ENCODE measurements at regions not wholly inside any gene's neighbourhood (a gene's known extent, or its start where the extent isn't known, plus 50 kb on each side); places are given as distances from the start of the nearest gene placed in this dataset.
"Not testable (repeated sequence)": the region's sequence is repeated elsewhere in the genome, so short reads cannot be mapped to it uniquely, and the experiment has no call there.

DNA sequence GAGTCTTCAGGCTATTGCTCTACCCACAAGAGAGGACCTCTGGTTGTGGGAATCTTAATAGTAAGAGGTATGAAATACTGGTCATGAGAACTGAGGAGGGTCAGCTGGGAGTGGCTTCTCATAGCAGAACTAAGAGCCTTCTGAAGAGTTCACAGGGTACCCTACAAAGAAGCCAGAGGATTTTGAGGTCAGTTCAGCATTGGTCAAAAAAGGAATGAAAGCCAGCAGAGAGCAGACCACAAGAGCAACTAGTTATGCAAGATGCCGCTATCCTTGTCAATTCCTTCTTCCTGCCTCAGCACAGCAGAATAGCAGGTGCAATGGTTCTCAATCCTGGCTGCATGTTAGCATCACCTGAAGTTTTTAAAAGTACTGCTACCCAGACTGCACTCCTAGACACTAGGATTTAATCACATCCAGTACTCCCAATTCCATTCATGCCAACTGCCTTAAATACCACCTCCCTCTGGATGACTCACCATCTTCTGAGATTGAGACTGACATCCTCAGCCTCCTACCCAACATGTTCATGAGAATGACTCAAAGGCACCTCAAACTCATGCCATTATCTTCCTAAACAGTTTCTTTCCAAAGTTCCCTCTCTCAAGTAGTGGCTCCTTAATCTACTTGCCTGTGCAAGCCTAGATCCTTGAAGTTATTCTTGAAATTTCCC lies 81.0 kb upstream of the RBMS1 start:
- H3K27ac Mint-ChIP-seq (ENCODE audit: low read depth): no peak overlapping the region
- DNase-seq (ENCODE audit: low spot score in 2 of 2) (no peak), ATAC-seq (replicated peaks; ENCODE audit: extremely low read depth, poor library complexity, severe bottlenecking) (no peak)
- H3K4me1 Mint-ChIP-seq: no peaks in the 10 kb centered on the region
- H3K27me3 Mint-ChIP-seq: no peaks in the 10 kb centered on the region
- no peaks in the 10 kb centered on the region for H3K9me3 Mint-ChIP-seq
- no peaks in the 10 kb centered on the region for H3K36me3 Mint-ChIP-seq (ENCODE audit: insufficient read depth)
- no peak overlapping the region for H3K4me3 Mint-ChIP-seq

DNA sequence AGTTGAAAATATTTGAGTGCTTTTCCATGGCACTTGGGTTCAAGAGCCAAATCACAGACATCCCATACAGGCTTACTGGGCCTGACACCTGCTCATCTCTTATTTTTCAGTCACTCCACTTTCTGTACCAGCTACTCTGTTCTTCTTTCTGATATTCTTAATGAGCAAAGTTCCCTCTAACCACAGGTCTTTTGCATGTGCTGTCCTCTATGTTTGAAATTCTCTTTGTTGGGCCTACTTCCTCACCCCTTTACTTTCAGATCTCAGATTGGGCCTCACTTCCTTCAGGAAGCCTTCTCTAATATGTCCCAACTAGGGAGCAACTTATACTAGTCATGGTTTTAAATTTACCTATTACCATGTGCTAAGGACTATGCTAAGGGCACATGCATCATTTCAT lies 81.8 kb upstream of the RBMS1 start:
- Mint-ChIP-seq H3K9me3 (no peaks in the 10 kb centered on the region), H3K27ac (ENCODE audit: low read depth) (no peak overlapping the region), H3K4me1 (no peaks in the 10 kb centered on the region), H3K36me3 (ENCODE audit: insufficient read depth) (no peaks in the 10 kb centered on the region), H3K27me3 (no peaks in the 10 kb centered on the region), H3K4me3 (no peak overlapping the region)
- DNase-seq (ENCODE audit: low spot score in 2 of 2) (no peak), ATAC-seq (replicated peaks; ENCODE audit: extremely low read depth, poor library complexity, severe bottlenecking) (no peak)

DNA sequence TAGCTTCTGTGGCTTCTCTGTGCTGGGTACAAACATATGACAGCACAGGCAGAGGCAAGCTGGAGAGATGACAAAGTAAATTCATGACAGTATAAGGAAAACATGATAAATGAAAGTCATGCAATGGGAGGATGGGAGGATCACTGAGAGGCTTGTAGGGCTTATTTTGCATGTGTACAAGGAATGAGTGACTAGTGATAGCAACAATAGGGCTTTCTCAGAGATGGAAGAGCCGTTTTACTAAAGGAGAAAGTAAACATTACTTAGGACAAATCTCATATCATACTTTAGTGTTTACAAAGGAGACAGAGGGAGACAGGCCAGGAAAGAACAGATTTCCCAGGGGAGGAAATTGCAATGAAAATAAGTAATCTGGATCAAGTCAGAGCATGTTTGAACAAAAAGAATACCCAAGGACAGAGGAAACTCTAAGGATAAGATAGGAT lies 82.5 kb upstream of the RBMS1 start:
- DNase-seq (ENCODE audit: low spot score in 2 of 2) (no peak), ATAC-seq (replicated peaks; ENCODE audit: extremely low read depth, poor library complexity, severe bottlenecking) (no peak)
- Mint-ChIP-seq H3K27me3 (no peaks in the 10 kb centered on the region), H3K4me1 (no peaks in the 10 kb centered on the region), H3K4me3 (no peak overlapping the region), H3K27ac (ENCODE audit: low read depth) (no peak overlapping the region), H3K9me3 (no peaks in the 10 kb centered on the region), H3K36me3 (ENCODE audit: insufficient read depth) (no peaks in the 10 kb centered on the region)

DNA sequence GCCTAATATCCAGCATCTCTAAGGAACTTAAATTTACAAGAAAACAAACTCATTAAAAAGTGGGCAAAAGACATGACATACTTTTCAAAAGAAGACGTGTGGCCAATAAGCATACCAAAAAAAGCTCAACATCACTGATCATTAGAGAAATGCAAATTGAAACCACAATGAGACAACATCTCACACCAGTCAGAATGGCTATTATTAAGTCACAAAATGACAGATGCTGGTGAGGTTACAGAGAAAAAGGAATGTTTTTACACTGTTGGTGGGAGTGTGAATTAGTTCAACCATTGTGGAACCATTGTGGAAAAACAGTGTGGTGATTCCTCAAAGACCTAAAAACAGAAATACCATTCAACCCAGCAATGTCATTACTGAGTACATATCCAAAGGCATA lies 83.5 kb upstream of the RBMS1 start:
- H3K9me3 Mint-ChIP-seq; H3K27me3 Mint-ChIP-seq; H3K4me1 Mint-ChIP-seq; H3K36me3 Mint-ChIP-seq (ENCODE audit: insufficient read depth); H3K27ac Mint-ChIP-seq (ENCODE audit: low read depth); ATAC-seq (replicated peaks; ENCODE audit: extremely low read depth, poor library complexity, severe bottlenecking); H3K4me3 Mint-ChIP-seq; DNase-seq (ENCODE audit: low spot score in 2 of 2): not testable (repeated sequence)

DNA sequence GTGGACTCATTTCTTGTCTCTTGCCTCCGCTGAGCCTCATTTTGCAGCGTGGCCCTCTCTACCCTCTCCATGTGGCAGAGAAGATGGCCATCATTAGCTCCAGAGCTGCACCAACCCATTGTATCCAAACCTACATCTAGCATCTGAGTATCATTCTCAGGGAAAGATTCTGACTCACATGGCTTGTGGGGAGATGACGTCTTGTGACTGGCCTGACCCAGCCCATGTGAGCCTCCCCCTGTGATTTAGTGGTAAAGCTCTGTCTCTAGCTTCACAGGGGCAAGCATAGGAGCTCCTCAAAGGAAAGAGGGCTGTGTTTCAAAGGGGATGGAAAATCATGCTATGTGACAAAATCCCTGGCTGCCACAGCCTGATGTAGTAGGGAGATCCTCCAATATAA lies 87.4 kb upstream of the RBMS1 start:
- no peaks in the 10 kb centered on the region for H3K27me3 Mint-ChIP-seq
- ATAC-seq (replicated peaks; ENCODE audit: extremely low read depth, poor library complexity, severe bottlenecking): no peak
- H3K4me3 Mint-ChIP-seq: no peak overlapping the region
- DNase-seq (ENCODE audit: low spot score in 2 of 2): no peak
- no peaks in the 10 kb centered on the region for H3K36me3 Mint-ChIP-seq (ENCODE audit: insufficient read depth)
- H3K4me1 Mint-ChIP-seq: no peaks in the 10 kb centered on the region
- H3K9me3 Mint-ChIP-seq: no peaks in the 10 kb centered on the region
- H3K27ac Mint-ChIP-seq (ENCODE audit: low read depth): no peak overlapping the region

DNA sequence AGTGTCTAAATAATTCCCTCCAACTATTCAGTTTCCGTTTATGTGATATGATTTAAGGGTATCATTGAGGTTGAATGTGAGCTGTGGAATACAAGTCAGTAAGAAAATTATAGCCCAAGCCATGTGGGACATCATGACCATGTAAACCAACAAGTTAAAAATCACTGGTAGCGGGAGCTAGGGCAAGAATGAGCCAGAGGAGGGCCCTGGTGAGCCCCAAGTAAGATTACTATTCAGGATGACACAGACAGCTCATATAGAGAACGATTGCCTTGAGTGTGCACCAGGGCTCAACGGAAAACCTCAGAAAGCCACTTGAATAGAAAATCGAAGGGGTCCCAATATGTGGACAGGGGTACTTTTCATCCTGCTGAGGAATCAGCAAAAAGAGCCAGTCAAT lies 87.8 kb upstream of the RBMS1 start:
- no peaks in the 10 kb centered on the region for H3K36me3 Mint-ChIP-seq (ENCODE audit: insufficient read depth)
- H3K9me3 Mint-ChIP-seq: no peaks in the 10 kb centered on the region
- no peak overlapping the region for H3K27ac Mint-ChIP-seq (ENCODE audit: low read depth)
- ATAC-seq (replicated peaks; ENCODE audit: extremely low read depth, poor library complexity, severe bottlenecking) (no peak), DNase-seq (ENCODE audit: low spot score in 2 of 2) (no peak)
- no peak overlapping the region for H3K4me3 Mint-ChIP-seq
- no peaks in the 10 kb centered on the region for H3K27me3 Mint-ChIP-seq
- H3K4me1 Mint-ChIP-seq: no peaks in the 10 kb centered on the region

DNA sequence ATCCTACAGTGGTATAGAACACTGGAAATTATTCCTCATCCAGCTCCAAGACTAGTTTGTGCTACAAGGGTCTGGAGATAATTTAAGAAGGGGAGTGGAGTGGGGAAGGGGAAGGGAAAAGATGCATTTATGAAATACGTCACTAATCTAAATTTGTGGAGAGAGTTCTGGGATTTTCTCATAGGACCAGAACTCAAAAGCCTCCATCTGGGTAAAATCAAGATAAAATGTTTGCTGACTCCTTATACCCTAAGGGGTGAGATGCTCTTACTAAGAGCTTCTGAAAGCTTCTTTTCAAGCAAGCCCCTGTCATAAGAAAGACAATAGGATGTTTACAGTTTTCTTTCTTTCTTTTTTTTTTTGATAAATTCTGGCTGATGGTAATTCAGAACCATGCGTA lies 88.5 kb upstream of the RBMS1 start:
- H3K4me3 Mint-ChIP-seq: no peak overlapping the region
- no peaks in the 10 kb centered on the region for H3K27me3 Mint-ChIP-seq
- no peaks in the 10 kb centered on the region for H3K9me3 Mint-ChIP-seq
- no peak overlapping the region for H3K27ac Mint-ChIP-seq (ENCODE audit: low read depth)
- no peaks in the 10 kb centered on the region for H3K36me3 Mint-ChIP-seq (ENCODE audit: insufficient read depth)
- ATAC-seq (replicated peaks; ENCODE audit: extremely low read depth, poor library complexity, severe bottlenecking) (no peak), DNase-seq (ENCODE audit: low spot score in 2 of 2) (no peak)
- H3K4me1 Mint-ChIP-seq: no peaks in the 10 kb centered on the region

DNA sequence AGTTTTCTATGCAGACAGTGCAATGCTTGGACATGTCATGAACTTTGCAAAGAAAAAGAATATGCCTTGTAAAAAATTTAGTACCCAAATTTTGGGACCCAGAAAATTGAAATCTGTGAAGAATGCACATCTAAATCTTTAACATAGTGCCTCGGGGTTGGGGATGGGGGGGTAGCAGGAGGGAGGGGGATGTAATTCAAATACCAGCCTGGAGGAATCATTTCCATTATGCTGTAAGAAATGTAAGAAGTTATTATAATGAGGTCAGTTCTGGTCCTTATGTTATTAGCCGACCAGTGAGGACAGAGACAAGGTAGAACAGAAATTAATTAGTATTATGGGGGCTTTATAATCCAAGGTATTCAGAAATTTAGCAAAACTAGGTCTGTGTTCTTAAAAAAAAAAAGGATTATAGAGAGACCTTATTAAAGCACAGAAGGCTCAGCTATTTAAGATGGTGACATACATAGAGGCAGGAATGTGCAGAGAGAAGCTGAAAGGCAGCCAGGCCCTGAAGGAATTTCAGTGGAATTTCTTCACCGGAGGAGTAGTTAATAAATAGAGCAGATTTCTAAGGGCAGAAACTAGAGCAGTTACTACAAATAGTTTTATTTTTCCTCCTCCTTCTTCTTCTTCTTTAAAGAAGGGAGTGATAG lies 89.0 kb upstream of the RBMS1 start:
- no peaks in the 10 kb centered on the region for H3K27me3 Mint-ChIP-seq

DNA sequence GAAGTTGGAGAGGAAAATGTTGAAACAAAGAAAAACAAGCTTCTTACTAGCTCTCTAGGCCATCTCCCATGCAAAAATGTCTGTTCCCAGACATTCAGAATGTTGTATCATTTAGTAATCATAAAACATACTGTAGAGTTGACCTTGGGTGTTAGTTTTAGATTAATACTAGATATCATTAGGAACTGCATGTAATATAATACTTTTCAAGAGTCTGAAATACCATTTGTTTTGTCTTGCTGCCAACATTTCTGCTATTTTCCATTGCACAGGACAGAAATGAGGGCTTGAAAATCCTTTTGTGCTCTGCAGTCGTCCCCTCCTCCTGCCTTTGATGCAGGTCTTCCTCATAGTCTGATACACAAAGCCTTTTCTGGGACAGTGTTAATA lies 89.5 kb upstream of the RBMS1 start:
- Mint-ChIP-seq H3K4me1 (no peaks in the 10 kb centered on the region), H3K36me3 (ENCODE audit: insufficient read depth) (no peaks in the 10 kb centered on the region), H3K27me3 (no peaks in the 10 kb centered on the region), H3K9me3 (no peaks in the 10 kb centered on the region), H3K4me3 (no peak overlapping the region), H3K27ac (ENCODE audit: low read depth) (no peak overlapping the region)
- ATAC-seq (replicated peaks; ENCODE audit: extremely low read depth, poor library complexity, severe bottlenecking) (no peak), DNase-seq (ENCODE audit: low spot score in 2 of 2) (no peak)

More for the DNA sequence above, 89.0 kb upstream of the RBMS1 start:
- no peak for ATAC-seq (replicated peaks; ENCODE audit: extremely low read depth, poor library complexity, severe bottlenecking)
- no peak overlapping the region for H3K4me3 Mint-ChIP-seq
- H3K27ac Mint-ChIP-seq (ENCODE audit: low read depth): no peak overlapping the region
- no peaks in the 10 kb centered on the region for H3K9me3 Mint-ChIP-seq
- H3K4me1 Mint-ChIP-seq: no peaks in the 10 kb centered on the region
- no peak for DNase-seq (ENCODE audit: low spot score in 2 of 2)
- H3K36me3 Mint-ChIP-seq (ENCODE audit: insufficient read depth): no peaks in the 10 kb centered on the region

DNA sequence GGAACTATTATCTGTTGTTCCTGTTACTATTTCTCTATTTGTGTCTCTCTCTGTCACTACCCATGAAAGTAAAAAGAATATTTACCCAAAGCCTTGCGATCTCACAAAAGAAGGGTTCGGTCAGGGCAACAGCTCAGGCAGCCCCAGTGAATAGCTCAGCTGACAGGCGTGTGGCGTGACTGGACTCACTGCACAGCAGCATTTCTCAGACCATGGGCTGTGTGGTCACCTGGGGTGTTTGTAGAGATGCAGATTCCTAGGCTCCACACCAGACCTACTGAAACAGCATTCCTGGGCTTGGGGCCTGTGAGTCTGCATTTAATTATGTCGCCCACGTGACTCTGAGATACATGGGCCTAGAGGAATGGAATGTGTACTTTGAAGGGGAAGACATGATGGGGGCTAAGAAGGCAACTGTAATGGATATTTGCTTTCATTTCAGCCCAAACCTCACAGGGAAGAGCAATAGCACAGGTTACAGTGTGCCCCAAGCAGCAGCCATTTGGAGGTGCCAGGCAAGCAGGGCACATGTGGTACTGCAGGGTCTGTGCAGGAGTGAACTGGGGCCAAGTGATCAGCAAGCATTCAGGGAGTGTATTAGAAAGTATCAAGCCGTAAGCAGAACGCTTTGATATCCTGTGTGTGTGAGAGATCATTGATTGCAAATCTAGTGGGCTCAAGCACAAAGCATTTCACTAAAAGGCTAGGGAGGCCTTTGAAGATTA lies 90.4 kb upstream of the RBMS1 start:
- H3K36me3 Mint-ChIP-seq (ENCODE audit: insufficient read depth): no peaks in the 10 kb centered on the region
- no peak for ATAC-seq (replicated peaks; ENCODE audit: extremely low read depth, poor library complexity, severe bottlenecking)
- no peaks in the 10 kb centered on the region for H3K4me1 Mint-ChIP-seq
- H3K4me3 Mint-ChIP-seq: no peak overlapping the region
- H3K27me3 Mint-ChIP-seq: no peaks in the 10 kb centered on the region
- DNase-seq (ENCODE audit: low spot score in 2 of 2): no peak
- no peak overlapping the region for H3K27ac Mint-ChIP-seq (ENCODE audit: low read depth)
- H3K9me3 Mint-ChIP-seq: no peaks in the 10 kb centered on the region

DNA sequence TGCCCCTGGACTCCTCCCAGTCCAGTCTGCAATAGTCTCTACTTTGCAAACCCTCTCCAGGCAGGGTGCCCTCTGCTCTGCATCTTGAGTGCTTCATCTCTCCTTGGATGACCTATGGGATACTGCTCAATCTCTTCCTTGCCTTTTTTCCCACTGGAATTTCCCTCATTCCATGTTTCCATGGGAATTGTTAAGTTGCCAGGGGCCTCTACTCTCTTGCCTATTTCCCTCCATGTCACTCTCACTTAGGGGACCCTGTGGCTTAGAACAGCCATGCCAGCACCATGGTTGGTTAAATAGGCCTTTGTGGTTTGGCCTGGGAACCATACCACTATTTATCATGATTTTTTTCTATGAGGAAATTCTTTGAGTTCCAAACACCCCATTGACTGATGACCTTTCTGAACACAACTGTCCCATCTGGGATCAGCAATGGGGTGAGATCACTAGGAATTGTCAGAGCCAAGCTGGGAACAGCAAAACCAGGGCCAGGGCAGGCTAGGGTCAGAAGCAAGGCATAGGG lies 91.4 kb upstream of the RBMS1 start:
- Mint-ChIP-seq H3K4me1 (no peaks in the 10 kb centered on the region), H3K4me3 (no peak overlapping the region), H3K27ac (ENCODE audit: low read depth) (no peak overlapping the region), H3K9me3 (no peaks in the 10 kb centered on the region), H3K27me3 (no peaks in the 10 kb centered on the region), H3K36me3 (ENCODE audit: insufficient read depth) (no peaks in the 10 kb centered on the region)
- ATAC-seq (replicated peaks; ENCODE audit: extremely low read depth, poor library complexity, severe bottlenecking) (no peak), DNase-seq (ENCODE audit: low spot score in 2 of 2) (no peak)

DNA sequence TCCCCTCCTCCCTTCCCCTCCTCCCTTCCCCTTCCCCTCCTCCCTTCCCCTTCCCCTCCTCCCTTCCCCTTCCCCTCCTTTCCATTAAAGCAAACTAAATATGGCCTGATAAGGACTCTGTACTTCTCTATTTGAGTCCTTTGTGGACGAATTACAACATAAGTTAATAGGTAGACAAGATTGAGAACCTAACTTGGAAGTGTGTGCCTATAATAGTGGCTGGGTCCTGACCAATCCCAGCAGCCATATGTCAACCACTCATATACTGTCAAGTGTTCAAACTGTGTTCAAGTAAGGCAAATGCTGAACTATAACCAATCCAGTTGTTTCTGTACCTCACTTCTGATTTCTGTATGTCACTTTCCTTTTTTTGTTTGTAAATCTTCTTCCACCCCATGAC lies 97.1 kb upstream of the RBMS1 start:
- DNase-seq (ENCODE audit: low spot score in 2 of 2) (no peak), ATAC-seq (replicated peaks; ENCODE audit: extremely low read depth, poor library complexity, severe bottlenecking) (no peak)
- no peaks in the 10 kb centered on the region for H3K27me3 Mint-ChIP-seq
- no peak overlapping the region for H3K27ac Mint-ChIP-seq (ENCODE audit: low read depth)
- H3K4me3 Mint-ChIP-seq: no peak overlapping the region
- peaks cover 5% of the 10 kb centered on the region for H3K36me3 Mint-ChIP-seq (ENCODE audit: insufficient read depth)
- H3K9me3 Mint-ChIP-seq: no peaks in the 10 kb centered on the region
- H3K4me1 Mint-ChIP-seq: peaks cover 9% of the 10 kb centered on the region

DNA sequence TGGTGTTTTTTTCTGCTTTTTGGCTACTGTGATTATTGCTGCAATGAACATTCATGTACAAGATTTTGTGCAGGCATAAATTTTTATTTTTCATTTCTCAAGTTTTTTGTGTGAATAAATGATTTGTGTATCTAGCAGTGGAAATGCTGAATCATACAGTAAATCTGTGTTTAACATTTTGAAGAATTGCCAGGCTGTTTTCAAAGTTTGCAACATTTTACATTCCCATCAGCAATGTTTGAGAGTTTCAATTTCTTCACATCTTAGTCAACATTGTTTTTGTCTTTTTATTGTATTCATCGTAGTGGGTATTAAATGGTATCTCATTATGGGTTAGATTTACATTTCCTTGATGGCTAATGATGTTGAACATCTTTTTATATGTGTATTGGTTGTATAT lies 98.8 kb upstream of the RBMS1 start:
- DNase-seq (ENCODE audit: low spot score in 2 of 2) (no peak), ATAC-seq (replicated peaks; ENCODE audit: extremely low read depth, poor library complexity, severe bottlenecking) (no peak)
- H3K4me1 Mint-ChIP-seq: peaks cover 9% of the 10 kb centered on the region
- H3K27me3 Mint-ChIP-seq: peaks cover 8% of the 10 kb centered on the region
- H3K9me3 Mint-ChIP-seq: no peaks in the 10 kb centered on the region
- no peak overlapping the region for H3K4me3 Mint-ChIP-seq
- H3K27ac Mint-ChIP-seq (ENCODE audit: low read depth): no peak overlapping the region
- peaks cover 5% of the 10 kb centered on the region for H3K36me3 Mint-ChIP-seq (ENCODE audit: insufficient read depth)
